ENCODE measurements at regions not wholly inside any gene's neighbourhood (a gene's known extent, or its start where the extent isn't known, plus 50 kb on each side); places are given as distances from the start of the nearest gene placed in this dataset.
"Not testable (repeated sequence)": the region's sequence is repeated elsewhere in the genome, so short reads cannot be mapped to it uniquely, and the experiment has no call there.

DNA sequence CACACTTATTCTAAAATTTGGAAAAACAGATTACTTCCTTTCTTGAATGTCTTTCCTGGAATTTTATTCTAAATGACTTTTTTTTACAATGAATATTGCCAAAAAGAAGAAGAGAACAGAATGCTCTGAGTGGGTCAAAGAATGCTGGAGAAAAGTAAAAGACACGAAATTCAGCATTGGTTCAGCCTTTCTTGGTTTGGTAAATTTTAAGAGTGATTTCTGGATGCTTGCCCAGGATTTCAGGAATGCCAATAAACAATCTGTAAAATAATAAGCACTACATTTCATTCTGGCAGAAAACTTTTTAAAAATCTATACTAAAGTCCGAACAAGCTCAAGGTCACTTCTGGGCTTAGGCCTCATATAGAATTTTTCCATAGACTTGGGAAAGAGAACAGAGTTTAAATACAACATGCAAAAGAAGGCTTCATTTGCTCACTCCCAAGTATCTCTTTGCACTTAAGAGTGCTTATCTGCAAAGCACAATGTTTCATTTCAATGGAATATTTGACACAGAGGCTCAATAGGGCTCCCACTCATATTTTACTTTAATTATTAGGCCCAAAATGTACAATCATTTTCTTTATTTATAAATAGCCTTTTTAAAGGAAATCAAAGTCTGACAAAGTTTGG lies 359.5 kb upstream of the ANKRD30A start:
- DNase-seq (ENCODE audit: low spot score): no peak

DNA sequence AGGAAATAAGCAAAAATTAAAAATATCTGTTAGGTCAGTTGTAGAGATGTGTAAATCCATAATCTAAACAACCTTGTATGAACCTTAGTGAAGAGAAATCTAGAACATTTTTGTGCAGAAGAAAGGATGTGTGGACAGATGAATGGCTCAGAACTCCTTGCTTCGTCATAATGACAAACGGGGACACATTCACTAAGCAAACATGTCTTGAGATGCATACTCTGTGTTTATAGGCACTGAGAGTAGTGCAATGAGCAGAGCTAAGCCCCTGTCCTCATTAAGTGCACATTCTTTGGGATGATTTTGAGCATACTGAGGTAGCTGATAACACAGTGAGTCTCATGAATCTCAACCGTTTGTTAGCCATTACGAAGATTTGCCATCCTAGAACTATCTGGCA lies 360.6 kb upstream of the ANKRD30A start:
- no peak for DNase-seq (ENCODE audit: low spot score)

DNA sequence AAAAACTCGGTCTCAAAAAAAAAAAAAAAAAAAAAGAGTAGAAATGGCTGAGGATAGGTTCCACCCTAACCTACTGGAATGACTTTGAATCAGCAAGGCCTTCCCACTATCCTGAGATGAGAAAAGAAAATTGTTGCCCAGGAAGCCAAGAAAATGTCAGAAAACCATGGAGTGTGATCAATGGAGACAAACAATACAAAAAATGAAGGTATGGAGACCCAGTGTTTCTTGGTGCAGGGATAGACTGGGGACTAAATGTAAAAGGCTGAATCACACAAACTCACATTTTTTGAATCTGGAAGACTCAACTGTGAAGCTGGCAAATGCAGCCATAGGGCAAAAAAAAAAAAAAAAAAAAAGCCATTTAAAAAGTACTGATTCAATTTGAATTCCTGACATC lies 364.3 kb upstream of the ANKRD30A start:
- DNase-seq (ENCODE audit: low spot score): no peak

DNA sequence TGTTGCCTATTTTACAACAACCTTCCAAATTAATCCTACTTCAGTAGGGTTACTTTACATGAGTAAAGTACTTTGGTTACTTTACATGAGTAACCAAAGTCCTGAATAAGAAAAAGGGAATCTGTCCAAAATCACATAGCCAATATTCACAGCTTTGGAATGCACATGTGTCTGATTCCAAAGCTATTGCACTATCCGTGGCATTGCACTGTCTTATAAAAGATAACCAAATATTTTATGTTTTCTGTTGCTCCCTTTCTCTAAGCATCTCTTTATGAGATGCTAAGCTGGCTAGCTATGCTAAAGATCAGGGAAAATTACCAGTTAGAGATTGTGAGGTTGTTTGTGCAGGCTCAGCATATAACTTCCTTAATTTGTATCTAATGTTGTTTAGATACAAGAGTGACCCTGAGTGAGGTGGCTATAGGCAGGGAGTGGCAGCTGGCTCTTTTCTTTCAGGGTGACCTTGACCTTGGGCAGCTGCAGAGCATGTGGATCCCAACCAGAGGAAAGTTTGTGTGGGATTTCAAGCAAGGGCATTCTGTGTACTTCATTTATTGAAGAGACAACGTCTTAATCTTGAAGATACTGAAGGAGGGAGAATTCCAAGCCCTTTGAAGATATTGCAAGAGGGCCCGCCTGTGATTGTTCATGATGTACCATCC lies 366.1 kb upstream of the ANKRD30A start:
- no peak for DNase-seq (ENCODE audit: low spot score)

DNA sequence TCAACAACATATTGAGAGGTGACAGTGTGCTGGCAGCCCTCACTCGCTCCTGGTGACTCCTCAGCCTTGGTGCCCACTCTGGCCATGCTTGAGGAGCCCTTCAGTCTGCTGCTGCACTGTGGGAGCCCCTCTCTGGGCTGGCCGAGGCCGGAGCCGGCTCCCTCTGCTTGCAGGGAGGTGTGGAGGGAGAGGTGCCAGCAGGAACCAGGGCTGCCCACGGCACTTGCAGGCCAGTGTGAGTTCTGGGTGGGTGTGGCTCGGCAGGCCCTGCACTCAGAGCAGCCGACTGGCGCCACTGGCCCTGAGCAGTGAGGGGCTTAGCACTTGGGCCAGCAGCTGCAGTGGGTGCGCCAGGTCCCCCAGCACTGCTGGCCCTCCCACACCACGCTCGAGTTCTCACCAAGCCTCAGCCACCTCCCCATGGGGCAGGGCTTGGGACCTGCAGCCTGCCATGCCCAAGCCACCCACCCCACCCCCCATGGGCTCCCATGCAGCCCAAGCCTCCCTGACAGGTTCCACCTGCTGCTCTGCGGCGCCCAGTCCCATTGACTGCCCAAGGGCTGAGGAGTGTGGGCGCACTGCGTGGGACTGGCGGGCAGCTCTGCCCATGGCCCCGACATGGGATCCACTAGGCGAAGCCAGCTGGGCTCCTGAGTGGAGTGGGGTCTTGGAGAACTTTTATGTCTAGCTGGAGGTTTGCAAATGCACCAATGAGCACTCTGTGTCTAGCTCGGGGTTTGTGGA lies 377.1 kb upstream of the ANKRD30A start:
- DNase-seq (ENCODE audit: low spot score): no peak

DNA sequence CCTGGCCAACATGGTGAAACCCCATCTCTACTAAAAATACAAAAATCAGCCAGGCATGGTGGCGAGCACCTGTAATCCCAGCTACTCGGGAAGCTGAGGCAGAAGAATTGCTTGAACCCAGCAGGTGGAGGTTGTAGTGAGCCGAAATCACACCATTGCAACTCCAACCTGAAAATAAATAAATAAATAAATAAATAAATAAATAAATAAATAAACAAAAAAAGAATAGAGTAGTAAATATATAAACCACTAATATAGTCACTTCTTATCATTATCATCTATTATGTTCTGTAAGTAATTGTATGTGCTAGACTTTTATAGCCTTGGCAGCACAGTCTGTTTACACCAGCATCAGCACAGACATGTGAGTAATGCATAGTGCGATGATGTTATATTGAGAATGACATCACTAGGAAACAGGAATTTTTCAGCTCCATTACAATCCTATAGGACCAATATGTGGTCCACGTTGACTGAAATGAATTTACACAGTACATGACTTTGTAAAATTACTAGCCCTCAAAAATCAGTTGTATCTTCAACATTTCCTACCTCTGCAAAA lies 385.4 kb upstream of the ANKRD30A start:
- no peak for DNase-seq (ENCODE audit: low spot score)

DNA sequence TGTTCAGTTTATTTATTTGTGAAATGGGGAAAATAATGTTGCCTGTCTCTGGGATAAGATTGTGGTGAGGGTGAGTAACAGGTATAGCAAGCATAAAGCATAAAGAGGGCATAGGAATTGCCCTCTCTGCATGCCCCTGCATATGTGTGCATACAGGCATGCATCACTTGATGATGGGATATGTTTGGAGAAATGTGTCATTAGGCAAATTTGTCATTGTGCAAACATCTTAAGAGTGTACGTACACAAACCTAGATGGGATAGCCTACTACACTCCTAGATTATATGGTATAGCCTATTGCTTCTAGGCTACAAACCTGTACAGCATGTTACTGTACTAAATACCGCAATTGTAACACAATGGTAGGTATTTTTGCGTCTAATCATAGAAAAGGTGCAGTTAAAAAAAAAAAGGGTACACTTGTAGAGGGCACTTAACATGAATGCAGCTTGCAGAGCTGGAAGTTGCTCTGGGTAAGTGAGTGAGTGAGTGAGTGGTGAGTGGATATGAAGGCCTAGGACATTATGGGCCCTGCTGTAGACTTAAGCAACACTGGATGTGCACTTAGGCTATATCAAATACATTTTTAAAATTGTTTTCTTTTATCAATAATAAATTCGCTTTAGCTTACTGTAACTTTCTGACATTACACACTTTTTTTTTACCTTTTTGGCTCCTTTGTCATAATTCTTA lies 386.5 kb upstream of the ANKRD30A start:
- DNase-seq (ENCODE audit: low spot score): no peak

DNA sequence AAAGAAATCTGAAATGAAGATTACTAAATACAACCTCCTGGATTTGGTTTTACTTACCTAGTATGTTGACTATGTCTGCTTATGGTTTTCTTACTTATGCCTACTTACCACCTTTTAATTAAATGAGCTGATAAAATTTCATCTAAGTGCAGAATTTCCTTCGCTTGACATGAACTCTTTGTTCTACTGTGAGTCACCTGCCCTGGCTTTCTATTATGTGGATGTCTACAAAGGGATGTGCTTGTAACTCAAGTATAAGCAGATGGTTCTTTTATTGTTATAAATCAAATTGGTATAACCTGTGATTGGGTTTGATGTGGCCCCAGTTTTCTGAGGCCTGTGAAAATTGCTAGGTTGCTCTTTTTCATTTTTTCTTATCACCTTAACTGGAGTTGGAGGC lies 389.1 kb upstream of the ANKRD30A start:
- no peak for DNase-seq (ENCODE audit: low spot score)

DNA sequence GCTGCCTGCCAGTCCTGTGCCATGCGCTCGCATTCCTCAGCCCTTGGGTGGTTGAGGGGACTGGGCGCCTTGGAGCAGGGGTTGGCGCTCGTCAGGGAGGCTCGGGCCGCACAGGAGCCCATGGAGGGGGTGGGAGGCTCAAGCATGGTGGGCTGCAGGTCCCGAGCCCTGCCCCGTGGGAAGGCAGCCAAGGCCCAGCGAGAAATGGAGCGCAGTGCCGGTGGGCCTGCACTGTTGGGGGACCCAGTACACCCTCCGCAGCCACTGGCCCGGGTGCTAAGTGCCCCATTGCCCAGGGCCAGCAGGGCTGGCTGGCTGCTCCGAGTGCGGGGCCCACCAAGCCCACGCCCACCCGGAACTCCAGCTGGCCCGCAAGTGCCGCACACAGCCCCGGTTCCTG lies 390.8 kb upstream of the ANKRD30A start:
- DNase-seq (ENCODE audit: low spot score): not testable (repeated sequence)

DNA sequence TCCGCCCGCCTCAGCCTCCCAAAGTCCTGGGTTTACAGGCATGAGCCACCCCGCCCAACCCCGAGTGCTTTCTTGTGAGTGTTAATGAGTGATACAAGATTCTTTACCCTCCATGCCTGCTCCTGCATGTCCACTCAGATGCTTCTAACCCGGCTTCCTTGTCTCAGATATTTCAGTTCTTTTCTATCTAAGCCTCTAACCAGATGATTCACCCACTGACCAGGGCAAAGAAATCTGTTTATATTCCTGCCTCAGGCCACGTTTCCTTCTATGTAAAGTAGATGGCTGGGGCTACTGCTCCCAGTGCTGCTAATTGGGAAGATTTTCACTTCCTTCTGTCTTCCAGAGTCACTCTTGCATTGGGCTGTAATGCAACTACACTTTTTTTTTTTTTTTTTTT lies 395.1 kb upstream of the ANKRD30A start:
- DNase-seq (ENCODE audit: low spot score): no peak

DNA sequence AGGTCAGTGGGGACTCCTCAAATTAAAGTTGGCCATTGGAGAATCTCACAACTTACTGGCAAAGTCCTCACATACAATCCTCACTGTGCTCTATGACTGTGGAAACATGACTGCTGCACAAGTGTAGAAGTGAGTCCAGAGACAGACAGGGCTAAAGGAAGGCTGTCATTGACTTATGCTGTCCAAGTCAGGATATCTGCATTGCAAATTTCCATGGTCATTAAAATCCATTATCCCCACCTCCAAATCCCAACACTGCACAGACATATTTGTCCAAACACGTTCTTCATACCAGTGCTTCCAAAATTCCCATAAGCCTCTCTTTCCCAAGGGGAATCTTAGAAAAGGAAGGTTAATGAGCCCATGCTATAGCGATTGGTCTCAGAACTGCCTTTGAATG lies 396.8 kb upstream of the ANKRD30A start:
- DNase-seq (ENCODE audit: low spot score): no peak

DNA sequence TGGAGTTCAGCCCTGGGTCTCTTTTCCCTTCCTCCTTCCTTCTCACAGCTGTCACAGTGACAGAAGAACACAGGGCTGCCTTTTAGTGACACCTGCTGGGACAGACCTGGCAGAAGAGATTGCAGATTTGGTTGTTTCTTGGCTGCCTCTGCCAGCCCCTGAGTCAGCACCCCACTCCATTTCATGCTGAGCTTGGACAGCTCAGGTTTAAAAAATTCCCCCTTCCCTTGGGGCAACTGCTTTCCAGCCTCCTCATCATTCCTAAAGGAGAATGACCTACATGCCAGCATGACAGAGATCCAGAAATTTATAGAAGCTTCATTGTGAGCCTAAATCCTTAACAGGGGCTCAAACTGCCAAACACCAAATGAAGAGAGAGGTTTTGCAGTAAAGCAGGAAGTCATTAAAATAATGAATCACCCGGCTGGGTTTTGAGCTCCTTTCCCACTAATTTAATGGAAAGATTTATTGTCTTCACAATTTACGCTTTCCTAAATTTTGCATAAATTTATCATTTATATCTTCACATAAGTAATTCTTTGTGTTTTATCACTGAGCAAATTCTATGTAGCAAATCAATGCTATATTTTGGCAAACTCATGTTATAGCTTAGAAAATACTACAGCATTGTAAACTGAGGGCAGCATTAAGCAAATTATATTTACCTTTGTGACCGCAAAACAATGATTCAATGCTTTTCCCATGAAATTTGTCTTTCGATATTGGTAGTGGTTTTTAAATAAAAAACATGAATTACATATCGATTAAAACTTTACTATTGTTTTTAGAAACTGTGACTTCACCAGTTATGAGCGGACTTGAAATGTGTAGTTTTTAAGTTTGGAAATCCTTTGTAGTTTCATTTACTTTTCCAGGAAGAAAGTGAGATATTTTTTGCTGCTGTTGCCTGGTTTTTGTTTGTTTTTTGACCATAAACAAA lies 399.5 kb upstream of the ANKRD30A start:
- no peak for DNase-seq (ENCODE audit: low spot score)

DNA sequence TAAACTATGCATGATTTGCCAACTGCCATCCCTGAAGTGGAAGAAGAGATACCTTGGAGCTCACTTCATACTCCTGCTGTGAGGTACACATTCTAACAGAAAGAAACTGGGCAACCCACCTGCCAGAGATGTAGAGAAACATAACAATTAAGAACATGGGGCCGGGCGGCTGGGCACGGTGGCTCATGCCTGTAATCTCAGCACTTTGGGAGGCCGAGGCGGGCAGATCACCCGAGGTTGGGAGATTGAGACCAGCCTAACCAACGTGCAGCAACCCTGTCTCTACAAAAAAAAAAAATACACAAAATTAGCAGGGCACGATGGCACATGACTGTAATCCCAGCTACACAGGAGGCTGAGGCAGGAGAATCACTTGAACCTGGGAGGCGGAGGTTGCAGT lies 402.6 kb upstream of the ANKRD30A start:
- DNase-seq (ENCODE audit: low spot score): no peak

DNA sequence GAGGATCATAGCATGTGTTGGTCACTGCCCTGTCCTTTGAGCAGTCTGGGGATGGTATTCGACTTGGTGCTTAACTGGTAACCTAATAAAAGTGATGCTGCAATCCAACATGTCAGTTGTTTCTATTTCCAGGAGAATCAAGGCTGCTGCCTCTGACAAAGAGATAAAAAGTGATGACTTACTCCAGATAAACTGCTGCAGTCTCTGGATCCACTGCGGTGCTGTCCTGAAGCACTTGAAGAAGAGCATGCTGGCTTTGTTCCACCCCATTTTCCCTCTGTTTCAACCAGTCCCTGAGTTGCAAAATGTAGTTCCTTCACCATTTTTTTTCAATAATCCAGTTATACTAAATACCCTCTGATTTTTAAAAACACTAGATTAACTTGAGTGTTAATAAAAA lies 403.5 kb upstream of the ANKRD30A start:
- DNase-seq (ENCODE audit: low spot score): no peak

DNA sequence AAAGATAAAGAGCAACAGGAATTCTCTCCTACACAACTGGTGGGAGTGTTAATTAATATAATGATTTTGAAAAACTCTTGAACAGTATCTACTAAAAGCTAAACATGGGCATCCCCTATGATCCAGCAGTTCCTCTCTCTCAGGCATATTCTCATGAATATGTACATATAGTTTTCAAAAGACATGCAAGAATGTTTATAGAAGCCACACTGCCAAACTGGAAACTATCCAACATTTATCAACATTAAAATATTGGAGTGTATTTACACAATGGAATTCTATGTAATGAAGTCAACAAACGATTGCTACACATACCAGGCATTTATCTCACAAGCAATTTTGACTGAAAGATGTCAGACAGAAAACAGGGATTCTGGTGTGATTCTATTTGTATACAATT lies 404.5 kb upstream of the ANKRD30A start:
- DNase-seq (ENCODE audit: low spot score): no peak

DNA sequence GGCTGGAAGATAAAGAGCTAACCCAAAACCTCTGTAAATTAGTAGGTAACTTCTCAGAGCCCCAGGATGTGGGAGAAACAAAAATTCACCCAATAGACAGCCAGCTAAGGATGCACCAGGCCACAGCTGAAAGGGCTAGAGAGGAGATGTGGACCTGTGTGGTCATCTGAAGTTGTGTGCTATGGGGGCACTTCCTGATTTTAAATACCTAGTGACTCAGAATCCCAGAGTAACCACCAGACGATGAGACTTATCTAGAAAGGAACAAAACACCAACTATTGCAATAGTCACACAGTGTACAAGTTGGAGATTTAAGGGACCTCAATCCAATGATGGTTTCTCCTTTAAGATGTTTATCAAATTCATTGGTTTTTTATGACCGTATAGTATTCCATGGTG lies 408.3 kb upstream of the ANKRD30A start:
- no peak for DNase-seq (ENCODE audit: low spot score)

DNA sequence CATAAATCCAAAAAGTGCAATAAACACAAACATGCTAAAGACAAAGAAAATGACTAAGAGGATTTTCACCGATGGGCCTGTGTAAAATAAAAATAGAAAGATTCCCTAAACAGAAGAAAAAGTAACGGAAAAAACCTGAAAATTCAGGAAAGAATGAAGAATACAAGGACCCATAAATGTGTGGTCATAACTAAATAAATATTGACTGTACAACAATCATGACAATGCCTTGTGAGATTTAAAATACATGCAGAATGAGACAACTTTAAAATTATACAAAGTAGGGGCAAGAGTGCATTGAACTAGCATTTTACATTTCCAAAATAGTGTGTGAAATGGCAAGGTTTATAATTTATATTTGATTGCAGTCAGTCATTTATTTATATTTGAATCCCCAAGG lies 409.1 kb upstream of the ANKRD30A start:
- no peak for DNase-seq (ENCODE audit: low spot score)

DNA sequence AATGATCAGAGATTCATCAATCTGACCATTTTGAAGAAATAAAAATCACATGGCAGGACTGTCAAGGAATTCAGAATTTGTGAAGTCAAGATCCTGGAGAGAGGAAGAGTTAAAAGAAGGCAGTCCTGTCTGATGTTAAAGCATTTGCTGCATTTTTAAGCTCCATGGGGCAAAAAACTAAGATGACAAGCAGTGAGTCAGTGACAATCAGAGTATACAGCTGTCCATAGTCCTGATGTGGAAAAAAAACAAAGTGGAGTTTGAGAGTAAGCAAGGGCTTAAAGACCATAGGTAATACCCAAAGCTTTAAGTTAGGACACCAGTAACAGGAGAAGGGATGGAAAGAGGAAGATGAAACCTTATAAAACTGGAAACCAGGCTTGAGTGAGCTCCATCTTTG lies 412.7 kb upstream of the ANKRD30A start:
- no peak for DNase-seq (ENCODE audit: low spot score)

DNA sequence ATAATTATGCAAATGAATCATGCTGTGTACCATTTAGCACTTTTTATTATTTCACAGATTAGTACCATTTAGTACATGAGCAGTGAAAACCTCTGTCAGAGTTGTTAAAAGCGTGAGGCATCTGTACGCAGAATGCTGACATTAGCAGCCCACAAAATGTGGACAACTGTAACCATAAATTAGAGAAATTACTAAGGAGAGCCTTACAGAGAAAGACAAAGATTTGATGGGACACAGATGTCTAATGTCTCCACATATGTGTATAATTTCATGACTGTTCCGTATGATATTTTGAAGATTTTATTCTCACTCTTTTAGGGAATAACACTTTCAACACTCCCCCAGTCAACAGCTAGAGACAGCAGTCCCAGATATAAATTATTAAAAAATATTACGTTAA lies 414.0 kb upstream of the ANKRD30A start:
- no peak for DNase-seq (ENCODE audit: low spot score)

DNA sequence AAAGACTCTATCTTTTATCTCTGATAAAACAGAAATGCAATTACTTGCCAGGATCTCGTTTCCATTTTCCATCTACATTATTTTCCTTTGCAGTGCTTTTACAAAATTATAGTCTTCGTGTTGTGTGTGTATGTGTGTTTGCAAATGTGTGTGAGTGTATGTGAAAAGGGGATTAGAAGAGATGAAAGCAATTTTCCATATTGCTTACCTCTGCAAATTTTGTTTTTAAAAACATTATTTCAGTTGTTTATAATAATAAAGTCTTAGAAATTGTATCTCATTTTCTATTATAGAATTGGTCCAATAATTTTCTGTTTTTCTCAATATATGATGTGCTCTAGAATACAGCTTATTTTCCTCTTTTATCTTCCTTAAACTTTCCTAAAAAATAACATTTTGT lies 421.3 kb upstream of the ANKRD30A start:
- DNase-seq (ENCODE audit: low spot score): no peak

DNA sequence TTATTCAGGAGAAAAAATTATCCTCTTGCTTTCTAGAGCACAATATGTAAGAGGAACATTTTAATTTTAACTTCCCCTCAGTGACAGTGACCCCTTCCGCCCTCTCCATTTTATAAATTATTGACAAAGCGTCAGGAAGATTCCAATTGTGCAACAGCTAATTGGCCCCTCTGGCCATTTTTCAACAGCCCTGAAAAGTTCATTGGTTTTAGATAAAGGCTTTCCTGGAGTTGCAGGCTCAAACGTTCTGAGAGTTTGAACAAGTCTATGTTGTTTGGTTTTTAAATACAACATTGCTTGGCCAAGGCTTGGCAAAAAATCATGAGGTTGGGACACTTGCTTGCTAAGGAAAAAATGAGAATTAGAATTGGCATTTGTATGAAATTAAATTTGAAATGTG lies 422.2 kb upstream of the ANKRD30A start:
- DNase-seq (ENCODE audit: low spot score): no peak
